Astrocyte of the cerebellum (primary cell): ENCODE measurements at regions not wholly inside any gene's neighbourhood (a gene's known extent, or its start where the extent isn't known, plus 50 kb on each side); places are given as distances from the start of the nearest gene placed in this dataset.

ENCODE experiments used
- DNase-seq: peaks from one replicate; pipeline ENCODE4 v3.0.0-alpha.2; 2011; ENCODE audit warnings: low read depth
- H3K4me3 ChIP-seq: 2 replicates; pipeline ENCODE4 v1.5.1; 2011; ENCODE audit warnings: mild to moderate bottlenecking, low read depth, low read length, moderate library complexity
- CTCF ChIP-seq: IDR thresholded peaks from 2 replicates; pipeline ENCODE4 v1.5.1; 2012; ENCODE audit warnings: low read length, low read depth, moderate library complexity, mild to moderate bottlenecking; ENCODE audit errors: missing control alignments
- in situ Hi-C: cut with HindIII; loops from 2 replicates; pipeline ENCODE4 v1.10.0; 2017; ENCODE audit warnings: low sequenced_read_pairs

GRCh38 chr20:48339986-48340882, 487.6 kb downstream of the PREX1 start:
- DNase-seq, result no peak
- TF ChIP-seq CTCF, result no peak
- in situ Hi-C loops, result no loop called here
- no peak overlapping the region for H3K4me3 ChIP-seq

GRCh38 chr20:48339190-48339985, 488.4 kb downstream of the PREX1 start:
- DNase-seq, result peak; percentile 70
- no peak for TF ChIP-seq CTCF
- in situ Hi-C loops, result no loop called here
- no peak overlapping the region for H3K4me3 ChIP-seq

- no peak for TF ChIP-seq CTCF
- H3K4me3 ChIP-seq, result no peak overlapping the region
- in situ Hi-C loops, result no loop called here
- peak; percentile 40 for DNase-seq
Measured at GRCh38 chr20:48338717-48339116, 489.1 kb downstream of the PREX1 start.

- DNase-seq, result no peak
- in situ Hi-C loops, result no loop called here
- TF ChIP-seq CTCF, result no peak
- no peak overlapping the region for H3K4me3 ChIP-seq
Measured at GRCh38 chr20:48336597-48336996, 491.2 kb downstream of the PREX1 start.

- TF ChIP-seq CTCF, result no peak
- in situ Hi-C loops, result no loop called here
- no peak overlapping the region for H3K4me3 ChIP-seq
- no peak for DNase-seq
Measured at GRCh38 chr20:48335308-48336050, 492.3 kb downstream of the PREX1 start.

- DNase-seq, result no peak
- H3K4me3 ChIP-seq, result no peak overlapping the region
- TF ChIP-seq CTCF, result no peak
- in situ Hi-C loops, result loop anchor here (5.0 kb wide), 1 partner anchor 84 kb away; no protein-coding TSS in a partner anchor
Measured at GRCh38 chr20:48333707-48334106, 494.1 kb downstream of the PREX1 start.
